Body of pancreas (tissue), 4 donors: ENCODE measurements at regions not wholly inside any gene's neighbourhood (a gene's known extent, or its start where the extent isn't known, plus 50 kb on each side); places are given as distances from the start of the nearest gene placed in this dataset.
A peak's percentile ranks its signal among the peaks of the same experiment; 100 is the strongest.

Source experiments
- ATAC-seq: fragments of 150-250 bp; one replicate; pipeline ENCODE4 v1.9.1; 2016
- DNase-seq, 4 donors: peaks; one replicate each; pipeline ENCODE4 v3.0.0-alpha.2; 2019
- H3K27ac ChIP-seq, 4 donors: fragments of 200-600 bp; sonication (generic); 1 replicate in 3 of 4; 2 replicates in 1 of 4; pipeline versions ENCODE4 v1.5.1 to v1.6.1; 2016 to 2019; ENCODE audit warnings: mild to moderate bottlenecking in 1 of 4, mixed read lengths in 1 of 4, moderate library complexity in 1 of 4
- H3K27me3 ChIP-seq, 2 donors: fragments of 200-600 bp; sonication (generic); one replicate each; pipeline ENCODE4 v1.6.0; 2016; ENCODE audit warnings: mild to moderate bottlenecking in 1 of 2
- H3K36me3 ChIP-seq, 2 donors: fragments of 200-600 bp; sonication (generic); replicated peaks in 1 of 2; 2 replicates each; pipeline ENCODE4 v1.5.1; 2016; ENCODE audit warnings: low read depth in 2 of 2; ENCODE audit not compliant: insufficient read depth in 1 of 2
- H3K4me1 ChIP-seq: fragments of 200-600 bp; sonication (generic); one replicate; pipeline ENCODE4 v1.6.0; 2016
- H3K4me3 ChIP-seq, 2 donors: fragments of 200-600 bp; sonication (generic); 1 replicate in 1 of 2; 2 replicates in 1 of 2; pipeline ENCODE4 v1.5.1; 2016 to 2019
- H3K9me3 ChIP-seq, 3 donors: fragments of 200-600 bp; sonication (generic); 1 replicate in 2 of 3; 2 replicates in 1 of 3; pipeline ENCODE4 v1.5.1; 2016
- CTCF ChIP-seq, 7 experiments: fragments of 450-650 bp in 4 of 7; fragments of 200-600 bp in 3 of 7; sonication (generic) in 3 of 7; IDR thresholded peaks; one replicate each; pipeline ENCODE4 v1.5.1; 2016 to 2019; ENCODE audit warnings: antibody characterized with exemption in 7 of 7
- POLR2A ChIP-seq, 3 donors: fragments of 450-650 bp; IDR thresholded peaks; one replicate each; pipeline ENCODE4 v1.6.1; 2016; ENCODE audit warnings: antibody characterized with exemption in 3 of 3, mild to moderate bottlenecking in 2 of 3
- WGBS, 2 donors: methylation state at CpG; one replicate each; pipeline ENCODE4 v1.1.5; 2017; 5-methylcytosine and 5-hydroxymethylcytosine counted together
- intact Hi-C: fragments of 100-400 bp; cut with DNase I; formaldehyde crosslinking; loops from one replicate; pipeline ENCODE4 v1.15.1; 2023

- Histone ChIP-seq H3K36me3 (no peaks in the 10 kb centered on the region), H3K9me3 (no peaks in the 10 kb centered on the region), H3K4me1 (no peaks in the 10 kb centered on the region), H3K4me3 (no peak overlapping the region), H3K27me3 (no peaks in the 10 kb centered on the region), H3K27ac (no peak overlapping the region)
- no peak for ATAC-seq
- intact Hi-C loops = no loop called here
- TF ChIP-seq POLR2A (IDR thresholded peaks at IDR 0.05) = no peak
- peak in 3 of 7 experiments; percentile 11 to 24 (median 13) for TF ChIP-seq CTCF (IDR thresholded peaks at IDR 0.05)
- DNase-seq = peak in 2 of 4 donors; percentile 16 to 29
- WGBS, 2 donors = 80 to 85% methylated on average over 9 to 10 of the region's 10 CpGs
Observed at GRCh38 chr5:57094753-57095683, 78.8 kb upstream of the GPBP1 start.

GRCh38 chr5:57097526-57097925, 76.3 kb upstream of the GPBP1 start:
- Histone ChIP-seq H3K4me3 (no peak overlapping the region), H3K4me1 (peaks cover 4% of the 10 kb centered on the region), H3K9me3 (no peaks in the 10 kb centered on the region), H3K27me3 (no peaks in the 10 kb centered on the region), H3K36me3 (no peaks in the 10 kb centered on the region), H3K27ac (no peak overlapping the region)
- DNase-seq (no peak), ATAC-seq (no peak)
- 90 to 94% methylated on average over 8 of the region's 8 CpGs for WGBS, 2 donors
- intact Hi-C loops = no loop called here
- TF ChIP-seq CTCF (IDR thresholded peaks at IDR 0.05) (no peak), POLR2A (IDR thresholded peaks at IDR 0.05) (no peak)

- H3K4me1 ChIP-seq = peaks cover 18% of the 10 kb centered on the region
- no peak for DNase-seq
- no peaks in the 10 kb centered on the region for H3K27me3 ChIP-seq
- no peak overlapping the region for H3K4me3 ChIP-seq
- H3K9me3 ChIP-seq = no peaks in the 10 kb centered on the region
- no peak for ATAC-seq
- intact Hi-C loops = no loop called here
- H3K27ac ChIP-seq = peak overlapping the region in 1 of 4 donors; percentile 54
- WGBS, 2 donors = 72% methylated on average over 8 of the region's 8 CpGs
- no peak for TF ChIP-seq POLR2A (IDR thresholded peaks at IDR 0.05)
- no peaks in the 10 kb centered on the region for H3K36me3 ChIP-seq
Observed at GRCh38 chr5:57102189-57102904, 71.5 kb upstream of the GPBP1 start.

GRCh38 chr5:57102905-57103255, 71.0 kb upstream of the GPBP1 start:
- peak overlapping the region in 2 of 4 donors; percentile 6 to 54 for H3K27ac ChIP-seq
- no peaks in the 10 kb centered on the region for H3K27me3 ChIP-seq

More at GRCh38 chr5:57102905-57103255, 71.0 kb upstream of the GPBP1 start:
- TF ChIP-seq CTCF (IDR thresholded peaks at IDR 0.05) = no peak
- TF ChIP-seq POLR2A (IDR thresholded peaks at IDR 0.05) = no peak
- intact Hi-C loops = no loop called here
- H3K4me1 ChIP-seq = peaks cover 18% of the 10 kb centered on the region
- no peaks in the 10 kb centered on the region for H3K36me3 ChIP-seq
- ATAC-seq (peak; percentile 58), DNase-seq (no peak)
- H3K4me3 ChIP-seq = no peak overlapping the region
- H3K9me3 ChIP-seq = no peaks in the 10 kb centered on the region
